Prostate gland (tissue), 2 donors: ENCODE measurements at regions not wholly inside any gene's neighbourhood (a gene's known extent, or its start where the extent isn't known, plus 50 kb on each side); places are given as distances from the start of the nearest gene placed in this dataset.

Experiments used
- CTCF ChIP-seq, 4 experiments: fragments of 200-600 bp in 2 of 4; fragments of 450-650 bp in 2 of 4; sonication (generic) in 2 of 4; IDR thresholded peaks; 1 replicate in 3 of 4; 2 replicates in 1 of 4; pipeline ENCODE4 v1.5.1; 2016 to 2019; ENCODE audit warnings: antibody characterized with exemption in 4 of 4, mild to moderate bottlenecking in 2 of 4, moderate library complexity in 2 of 4
- POLR2A ChIP-seq: fragments of 450-650 bp; IDR thresholded peaks from one replicate; pipeline ENCODE4 v1.6.1; 2016; ENCODE audit warnings: antibody characterized with exemption, mild to moderate bottlenecking

GRCh38 chr1:98498651-98499050 is 162.9 kb upstream of the SNX7 start:
- TF ChIP-seq POLR2A (no peak), CTCF (IDR thresholded peaks at IDR 0.05) (no peak)
